Glutamatergic neuron (in vitro differentiated cells): ENCODE measurements at regions not wholly inside any gene's neighbourhood (a gene's known extent, or its start where the extent isn't known, plus 50 kb on each side); places are given as distances from the start of the nearest gene placed in this dataset.

Experiments
- DNase-seq: peaks from one replicate; pipeline ENCODE4 v3.0.0; 2022
- H3K27ac Mint-ChIP-seq: one replicate; pipeline ENCODE4 v1.8.0; 2020; ENCODE audit warnings: mild to moderate bottlenecking, mixed read lengths, inconsistent platforms; ENCODE audit not compliant: unreplicated experiment
- H3K27me3 Mint-ChIP-seq: one replicate; pipeline ENCODE4 v1.8.0; 2020; ENCODE audit warnings: mild to moderate bottlenecking, moderate library complexity, mixed read lengths, inconsistent platforms; ENCODE audit not compliant: unreplicated experiment
- H3K36me3 Mint-ChIP-seq: one replicate; pipeline ENCODE4 v1.8.0; 2020; ENCODE audit warnings: mild to moderate bottlenecking, mixed read lengths, inconsistent platforms; ENCODE audit not compliant: unreplicated experiment
- H3K4me1 Mint-ChIP-seq: one replicate; pipeline ENCODE4 v1.8.0; 2020; ENCODE audit warnings: mild to moderate bottlenecking, low read depth, mixed read lengths, inconsistent platforms; ENCODE audit not compliant: unreplicated experiment
- H3K4me3 Mint-ChIP-seq: one replicate; pipeline ENCODE4 v1.8.0; 2020; ENCODE audit warnings: mild to moderate bottlenecking, mixed read lengths, inconsistent platforms; ENCODE audit not compliant: unreplicated experiment
- H3K9me3 Mint-ChIP-seq: one replicate; pipeline ENCODE4 v1.8.0; 2020; ENCODE audit warnings: mild to moderate bottlenecking, moderate library complexity, mixed read lengths, inconsistent platforms; ENCODE audit not compliant: unreplicated experiment
- CTCF ChIP-seq: fragments of 200-600 bp; sonication (generic); IDR thresholded peaks from one replicate; pipeline ENCODE4 v1.5.0; 2021; ENCODE audit not compliant: partially characterized antibody, unreplicated experiment

GRCh38 chr9:117809751-117810150, 105.5 kb downstream of the TLR4 start:
- H3K4me1 Mint-ChIP-seq: no peaks in the 10 kb centered on the region
- no peak overlapping the region for H3K27ac Mint-ChIP-seq
- H3K27me3 Mint-ChIP-seq: no peaks in the 10 kb centered on the region
- no peak overlapping the region for H3K4me3 Mint-ChIP-seq
- no peaks in the 10 kb centered on the region for H3K9me3 Mint-ChIP-seq
- no peak for DNase-seq
- H3K36me3 Mint-ChIP-seq: no peaks in the 10 kb centered on the region
- TF ChIP-seq CTCF: no peak

GRCh38 chr9:117815315-117815714, 111.1 kb downstream of the TLR4 start:
- DNase-seq: no peak
- no peaks in the 10 kb centered on the region for H3K4me1 Mint-ChIP-seq
- TF ChIP-seq CTCF: no peak
- no peaks in the 10 kb centered on the region for H3K27me3 Mint-ChIP-seq
- H3K36me3 Mint-ChIP-seq: no peaks in the 10 kb centered on the region
- no peaks in the 10 kb centered on the region for H3K9me3 Mint-ChIP-seq
- H3K27ac Mint-ChIP-seq: no peak overlapping the region
- no peak overlapping the region for H3K4me3 Mint-ChIP-seq

DNA sequence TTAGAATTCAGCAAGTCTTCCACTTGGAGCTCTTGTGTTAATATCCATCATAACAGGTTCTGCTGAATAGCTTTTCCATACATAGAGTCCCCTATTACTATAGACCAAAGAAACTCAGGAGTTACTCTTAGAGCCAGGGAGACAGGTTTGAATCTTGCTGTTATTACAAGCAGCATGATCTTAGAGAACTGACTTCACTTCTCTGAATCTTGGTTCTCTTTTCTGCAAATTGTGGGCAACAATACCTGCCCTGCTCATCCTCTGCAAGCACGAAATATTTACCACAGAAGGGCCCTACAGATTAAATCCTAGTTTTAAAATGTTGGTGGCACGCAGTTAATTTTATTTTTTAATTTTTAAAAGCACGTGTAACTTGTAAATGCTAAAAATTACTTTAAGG, 111.7 kb downstream of the TLR4 start:
- TF ChIP-seq CTCF: no peak
- no peaks in the 10 kb centered on the region for H3K9me3 Mint-ChIP-seq
- no peak overlapping the region for H3K27ac Mint-ChIP-seq
- no peak overlapping the region for H3K4me3 Mint-ChIP-seq
- no peaks in the 10 kb centered on the region for H3K4me1 Mint-ChIP-seq
- H3K36me3 Mint-ChIP-seq: no peaks in the 10 kb centered on the region
- no peaks in the 10 kb centered on the region for H3K27me3 Mint-ChIP-seq
- DNase-seq: no peak

DNA sequence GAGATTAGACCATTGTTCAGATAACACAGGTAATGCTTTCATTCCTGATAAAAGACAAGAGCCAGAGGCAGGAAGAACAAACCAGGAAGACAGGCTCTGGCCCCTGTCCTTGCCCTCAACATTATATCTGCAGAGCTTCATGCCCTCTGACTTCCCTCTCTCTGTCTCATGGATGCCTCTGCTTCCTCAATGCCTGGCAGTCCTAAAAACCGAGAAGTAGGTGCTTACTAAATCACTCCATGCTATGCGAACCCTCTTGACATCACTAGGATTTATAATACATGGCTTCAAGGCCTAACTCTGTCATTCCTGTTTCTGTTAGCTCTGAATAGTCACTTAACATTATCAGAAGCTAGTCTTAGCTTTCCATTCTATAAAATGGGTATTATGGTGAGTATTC, 117.8 kb downstream of the TLR4 start:
- no peak for DNase-seq
- no peak overlapping the region for H3K4me3 Mint-ChIP-seq
- H3K4me1 Mint-ChIP-seq: no peaks in the 10 kb centered on the region
- no peaks in the 10 kb centered on the region for H3K36me3 Mint-ChIP-seq
- no peak overlapping the region for H3K27ac Mint-ChIP-seq
- no peaks in the 10 kb centered on the region for H3K9me3 Mint-ChIP-seq
- no peaks in the 10 kb centered on the region for H3K27me3 Mint-ChIP-seq
- no peak for TF ChIP-seq CTCF

- Mint-ChIP-seq H3K36me3 (no peaks in the 10 kb centered on the region), H3K4me3 (no peak overlapping the region), H3K27ac (no peak overlapping the region), H3K27me3 (no peaks in the 10 kb centered on the region), H3K9me3 (no peaks in the 10 kb centered on the region), H3K4me1 (peaks cover 3% of the 10 kb centered on the region)
- DNase-seq: no peak
- no peak for TF ChIP-seq CTCF
Observed at GRCh38 chr9:117823576-117823975, 119.4 kb downstream of the TLR4 start.
